ENCODE measurements at regions not wholly inside any gene's neighbourhood (a gene's known extent, or its start where the extent isn't known, plus 50 kb on each side); places are given as distances from the start of the nearest gene placed in this dataset.

GRCh38 chr2:12317286-12317685 lies 399.4 kb upstream of the TRIB2 start:
- TF ChIP-seq CTCF (conservative IDR thresholded peaks at IDR 0.05) (no peak), EZH2 (IDR thresholded peaks at IDR 0.05; ENCODE audit: low read depth) (no peak)
